Lower lobe of right lung (tissue), 2 donors: ENCODE measurements at regions not wholly inside any gene's neighbourhood (a gene's known extent, or its start where the extent isn't known, plus 50 kb on each side); places are given as distances from the start of the nearest gene placed in this dataset.

Experiments used
- ATAC-seq, 2 donors: fragments of 200-7000 bp; cut with Tn5 transposase; one replicate each; pipeline ENCODE4 v1.9.1; 2020 to 2022; ENCODE audit warnings: mild to moderate bottlenecking in 2 of 2, moderate library complexity in 2 of 2
- DNase-seq: peaks from one replicate; pipeline ENCODE4 v3.0.0-alpha.2; 2020
- H3K27ac ChIP-seq: fragments of 200-600 bp; one replicate; pipeline ENCODE4 v1.8.0; 2022
- H3K27me3 ChIP-seq: fragments of 200-600 bp; one replicate; pipeline ENCODE4 v1.8.0; 2022; ENCODE audit warnings: low read depth
- H3K36me3 ChIP-seq: fragments of 200-600 bp; one replicate; pipeline ENCODE4 v1.8.0; 2022; ENCODE audit warnings: mild to moderate bottlenecking
- H3K4me1 ChIP-seq: fragments of 200-600 bp; one replicate; pipeline ENCODE4 v1.8.0; 2022
- H3K4me3 ChIP-seq: fragments of 200-600 bp; one replicate; pipeline ENCODE4 v1.8.0; 2022; ENCODE audit warnings: mild to moderate bottlenecking
- H3K9me3 ChIP-seq: fragments of 200-600 bp; one replicate; pipeline ENCODE4 v1.8.0; 2022
- CTCF ChIP-seq: fragments of 200-600 bp; IDR thresholded peaks from one replicate; pipeline ENCODE4 v1.8.0; 2022; ENCODE audit warnings: antibody characterized with exemption, mild to moderate bottlenecking
- intact Hi-C: fragments of 100-400 bp; cut with DNase I; formaldehyde crosslinking; loops from one replicate; pipeline ENCODE4 v1.11.0; 2022
- donor health status: DM: no; HTN: yes; CAD: no; lungs with severe emphysema.

GRCh38 chr4:182137343-182137742 is 105.9 kb upstream of the TENM3 start:
- TF ChIP-seq CTCF, result no peak
- no peak overlapping the region for H3K4me3 ChIP-seq
- DNase-seq, result no peak
- ATAC-seq, result no peak
- no peak overlapping the region for H3K27ac ChIP-seq
- H3K27me3 ChIP-seq, result peaks cover 38% of the 10 kb centered on the region
- intact Hi-C loops, result no loop called here
- no peaks in the 10 kb centered on the region for H3K36me3 ChIP-seq
- peaks cover 1% of the 10 kb centered on the region for H3K4me1 ChIP-seq
- no peaks in the 10 kb centered on the region for H3K9me3 ChIP-seq

- TF ChIP-seq CTCF, result no peak
- peaks cover 19% of the 10 kb centered on the region for H3K4me1 ChIP-seq
- H3K36me3 ChIP-seq, result no peaks in the 10 kb centered on the region
- H3K27ac ChIP-seq, result no peak overlapping the region
- intact Hi-C loops, result no loop called here
- no peaks in the 10 kb centered on the region for H3K9me3 ChIP-seq
- ATAC-seq (no peak), DNase-seq (no peak)
- peaks cover 58% of the 10 kb centered on the region for H3K27me3 ChIP-seq
- H3K4me3 ChIP-seq, result peak overlapping the region; percentile 34
These were observed 103.7 kb upstream of the TENM3 start for GRCh38 chr4:182139491-182139890.

GRCh38 chr4:182140547-182140946 is 102.7 kb upstream of the TENM3 start:
- no peaks in the 10 kb centered on the region for H3K36me3 ChIP-seq
- DNase-seq, result no peak
- intact Hi-C loops, result no loop called here
- peaks cover 19% of the 10 kb centered on the region for H3K4me1 ChIP-seq
- H3K4me3 ChIP-seq, result no peak overlapping the region
- H3K9me3 ChIP-seq, result no peaks in the 10 kb centered on the region
- no peak for ATAC-seq
- H3K27ac ChIP-seq, result no peak overlapping the region
- TF ChIP-seq CTCF, result no peak
- peaks cover 65% of the 10 kb centered on the region for H3K27me3 ChIP-seq

- Histone ChIP-seq H3K27me3 (peaks cover 71% of the 10 kb centered on the region), H3K9me3 (no peaks in the 10 kb centered on the region), H3K4me1 (peaks cover 19% of the 10 kb centered on the region), H3K4me3 (no peak overlapping the region), H3K27ac (no peak overlapping the region), H3K36me3 (no peaks in the 10 kb centered on the region)
- DNase-seq (no peak), ATAC-seq (no peak)
- no peak for TF ChIP-seq CTCF
- intact Hi-C loops, result no loop called here
These were observed 102.1 kb upstream of the TENM3 start for GRCh38 chr4:182141061-182141460.

DNA sequence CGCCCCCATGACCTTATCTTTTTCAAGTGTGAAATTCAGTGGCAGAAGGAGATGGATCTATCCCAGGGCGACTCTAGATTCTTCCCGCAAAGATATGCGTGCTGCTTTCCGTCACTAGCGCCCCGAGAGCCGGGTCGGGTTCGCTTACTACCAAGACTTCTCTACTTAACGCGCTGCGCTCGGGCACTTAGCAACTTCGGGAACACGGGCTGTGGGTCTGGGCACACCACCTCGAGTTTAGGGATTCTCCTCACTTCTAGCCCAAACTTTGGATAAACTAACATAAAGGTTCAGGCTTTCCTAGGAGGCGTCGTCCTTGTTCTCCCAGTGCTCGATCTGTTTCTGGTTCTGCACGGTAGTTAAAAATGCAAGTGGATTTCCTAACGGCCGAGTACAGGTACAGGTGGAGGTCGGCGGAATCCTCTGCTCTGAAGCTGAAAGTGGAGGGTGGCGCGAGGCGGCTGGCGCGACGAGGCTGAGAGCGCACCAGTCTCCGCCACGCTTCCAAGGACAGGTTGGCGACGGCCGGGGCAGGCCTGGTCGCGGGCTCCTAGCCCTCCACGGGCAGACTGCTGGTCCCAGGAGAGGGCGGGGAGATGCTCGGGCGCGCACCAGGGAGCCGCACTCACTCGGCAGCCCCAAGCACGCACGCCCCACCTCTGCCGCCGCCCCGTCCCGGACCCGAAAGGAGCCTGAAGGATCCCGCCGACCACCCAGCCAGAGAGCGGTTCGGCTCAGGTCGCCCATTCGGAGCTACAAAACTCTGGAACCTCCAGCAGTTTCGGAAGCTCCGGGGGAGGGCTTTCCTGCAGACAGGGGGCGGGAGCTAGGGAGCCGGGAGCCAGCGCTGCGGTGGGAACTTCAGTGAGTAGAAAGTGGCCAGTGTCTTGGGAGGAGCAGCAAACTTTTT is 100.8 kb upstream of the TENM3 start:
- peaks cover 73% of the 10 kb centered on the region for H3K27me3 ChIP-seq
- no peaks in the 10 kb centered on the region for H3K9me3 ChIP-seq
- ATAC-seq (peak; percentile 32 to 42), DNase-seq (no peak)
- TF ChIP-seq CTCF, result no peak
- H3K36me3 ChIP-seq, result no peaks in the 10 kb centered on the region
- peaks cover 19% of the 10 kb centered on the region for H3K4me1 ChIP-seq
- intact Hi-C loops, result no loop called here
- H3K4me3 ChIP-seq, result peak overlapping the region; percentile 51
- H3K27ac ChIP-seq, result no peak overlapping the region
